LNCaP clone FGC (cell line): ENCODE measurements at regions not wholly inside any gene's neighbourhood (a gene's known extent, or its start where the extent isn't known, plus 50 kb on each side); places are given as distances from the start of the nearest gene placed in this dataset.

Experiments
- DNase-seq: peaks from one replicate; pipeline ENCODE4 v3.0.0-alpha.2; 2011; ENCODE audit warnings: low read depth
- H3K4me3 ChIP-seq: 2 replicates; pipeline ENCODE4 v1.5.1; 2011; ENCODE audit warnings: mild to moderate bottlenecking, low read depth, low read length, control low read depth
- CTCF ChIP-seq: IDR thresholded peaks from 2 replicates; pipeline ENCODE4 v1.5.1; 2012; ENCODE audit warnings: mild to moderate bottlenecking; ENCODE audit not compliant: control insufficient read depth, insufficient read depth; ENCODE audit errors: extremely low read depth

DNA sequence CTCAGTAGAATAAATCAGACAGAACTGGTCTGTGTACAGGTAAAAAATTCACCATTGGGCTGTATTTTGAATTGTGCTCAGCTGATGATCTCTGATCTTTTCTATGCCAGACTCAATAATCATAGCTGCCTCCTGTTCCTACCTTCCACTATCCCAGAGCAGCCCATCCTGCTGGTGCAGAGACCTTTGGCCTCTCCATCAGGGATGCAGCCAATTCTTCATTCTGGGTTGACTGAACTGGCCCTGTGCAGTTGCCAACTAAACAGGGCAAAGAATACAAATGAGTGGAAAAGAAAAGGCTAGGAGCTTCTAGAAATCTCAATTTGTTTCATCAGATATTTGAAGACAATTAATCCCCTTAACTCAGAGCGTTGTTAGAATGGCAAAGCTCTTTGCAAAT is 1781.3 kb upstream of the CELF4 start:
- DNase-seq: no peak
- no peak for TF ChIP-seq CTCF
- H3K4me3 ChIP-seq: no peak overlapping the region

- H3K4me3 ChIP-seq: no peak overlapping the region
- TF ChIP-seq CTCF: no peak
- DNase-seq: no peak
Observed at GRCh38 chr18:39345321-39345720, 1779.7 kb upstream of the CELF4 start.

DNA sequence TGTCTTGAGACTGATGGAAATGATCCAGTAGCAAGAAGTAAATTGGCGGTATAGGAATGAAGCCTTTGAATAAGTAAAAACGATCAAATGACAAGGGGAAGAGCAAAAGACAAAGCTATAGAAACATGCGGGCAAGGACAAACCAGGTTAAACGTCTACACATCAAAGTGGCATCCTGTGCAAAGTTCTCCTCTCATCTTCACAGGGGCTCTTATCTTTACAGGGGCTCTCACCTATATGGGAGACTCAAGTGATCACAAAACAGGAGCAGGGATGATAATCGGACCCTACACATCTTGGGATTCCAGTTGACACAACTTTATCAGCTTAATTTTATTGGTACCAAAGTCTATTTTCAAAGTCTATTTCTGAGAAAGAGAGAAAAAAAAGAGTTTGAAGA is 1778.9 kb upstream of the CELF4 start:
- no peak overlapping the region for H3K4me3 ChIP-seq
- no peak for DNase-seq
- TF ChIP-seq CTCF: no peak

- no peak for DNase-seq
Observed at GRCh38 chr18:39341129-39341528, 1775.5 kb upstream of the CELF4 start.

DNA sequence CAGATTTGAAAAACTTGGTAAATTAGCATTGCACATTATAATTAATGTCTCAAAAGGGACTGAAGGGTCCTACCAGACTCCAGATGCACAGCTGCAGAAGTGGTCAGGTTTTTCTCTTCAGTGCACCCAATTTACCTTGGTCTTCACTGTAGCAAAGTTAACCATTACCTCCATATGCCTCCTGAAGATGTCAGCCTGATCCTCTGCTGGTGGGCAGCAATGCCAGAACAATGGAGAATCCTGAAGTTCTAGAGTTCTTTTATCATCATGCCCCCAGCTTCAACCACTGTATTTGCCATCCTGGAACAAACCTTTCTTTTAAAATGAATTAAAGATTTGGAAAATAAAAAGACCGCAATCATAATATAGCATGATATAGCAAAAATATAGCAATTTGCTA is 1774.8 kb upstream of the CELF4 start:
- no peak for DNase-seq
- TF ChIP-seq CTCF: no peak
- no peak overlapping the region for H3K4me3 ChIP-seq

More at GRCh38 chr18:39341129-39341528, 1775.5 kb upstream of the CELF4 start:
- no peak overlapping the region for H3K4me3 ChIP-seq
- TF ChIP-seq CTCF: no peak

DNA sequence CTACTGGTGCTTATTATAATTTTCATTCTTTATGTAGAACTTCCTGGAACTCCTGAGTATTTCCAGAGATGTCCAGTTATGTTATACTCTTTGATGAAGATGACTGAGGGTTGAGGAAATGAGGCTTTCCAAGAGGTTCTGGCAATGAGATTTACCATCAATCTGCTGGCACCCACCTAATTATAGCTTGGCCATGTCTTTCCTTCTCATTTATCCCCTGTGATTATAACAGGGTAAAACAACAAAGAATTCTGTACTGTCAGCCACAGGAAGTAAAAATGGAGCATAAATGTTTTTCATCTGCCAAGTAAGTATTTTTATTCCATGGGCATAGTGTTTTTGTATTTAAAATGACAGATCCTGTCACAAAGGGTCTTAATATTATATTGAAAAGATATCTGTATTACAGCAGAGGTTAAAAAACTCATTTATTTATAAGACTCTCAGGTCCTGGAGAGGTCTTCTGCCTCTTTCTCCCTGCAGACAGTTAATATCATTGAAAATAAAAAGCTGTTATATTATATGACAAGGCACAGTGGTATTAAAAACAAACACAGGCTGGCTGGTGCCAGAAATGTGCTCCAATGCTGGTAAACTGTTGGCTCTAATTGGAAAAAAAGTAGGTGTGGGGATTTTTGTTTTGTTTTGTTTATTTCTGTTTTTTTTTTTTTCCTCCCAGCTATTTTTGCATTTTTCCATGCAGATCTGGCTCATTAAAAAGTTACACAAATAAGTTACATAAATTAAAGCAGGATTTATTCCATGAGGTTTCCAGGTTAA is 1764.1 kb upstream of the CELF4 start:
- TF ChIP-seq CTCF: no peak
- no peak overlapping the region for H3K4me3 ChIP-seq
- DNase-seq: no peak

- DNase-seq: no peak
- no peak for TF ChIP-seq CTCF
- no peak overlapping the region for H3K4me3 ChIP-seq
Observed at GRCh38 chr18:39326772-39327171, 1761.2 kb upstream of the CELF4 start.
